Mesendoderm (in vitro differentiated cells): ENCODE measurements at regions not wholly inside any gene's neighbourhood (a gene's known extent, or its start where the extent isn't known, plus 50 kb on each side); places are given as distances from the start of the nearest gene placed in this dataset.
A peak's percentile ranks its signal among the peaks of the same experiment; 100 is the strongest.

Experiments
- DNase-seq: peaks from one replicate; pipeline ENCODE4 v3.0.0; 2013
- H2AK5ac ChIP-seq: 2 replicates; pipeline ENCODE4 v1.6.1; 2013; ENCODE audit warnings: low read length, inconsistent platforms
- H2BK120ac ChIP-seq: 2 replicates; pipeline ENCODE4 v1.6.1; 2013; ENCODE audit warnings: low read depth, mild to moderate bottlenecking, low read length, moderate library complexity, mixed read lengths
- H2BK15ac ChIP-seq: replicated peaks from 2 replicates; pipeline ENCODE4 v1.6.1; 2013; ENCODE audit warnings: low read depth, mild to moderate bottlenecking, moderate library complexity
- H2BK5ac ChIP-seq: 2 replicates; pipeline ENCODE4 v1.6.1; 2013; ENCODE audit warnings: low read length, inconsistent platforms
- H3K18ac ChIP-seq: 2 replicates; pipeline ENCODE4 v1.6.1; 2013; ENCODE audit warnings: mild to moderate bottlenecking, low read length, mixed read lengths
- H3K23ac ChIP-seq: one replicate; pipeline ENCODE4 v1.6.1; 2013; ENCODE audit warnings: low read length
- H3K27ac ChIP-seq: 2 replicates; pipeline ENCODE4 v1.5.1; 2013; ENCODE audit warnings: low read depth, mild to moderate bottlenecking, inconsistent platforms, low read length, moderate library complexity
- H3K27me3 ChIP-seq: 2 replicates; pipeline ENCODE4 v1.6.1; 2013; ENCODE audit warnings: low read length, control low read depth, mild to moderate bottlenecking, inconsistent platforms; ENCODE audit not compliant: insufficient read depth, poor library complexity
- H3K36me3 ChIP-seq: 2 replicates; pipeline ENCODE4 v1.6.1; 2013; ENCODE audit warnings: low read length, inconsistent platforms; ENCODE audit not compliant: control insufficient read depth, insufficient read depth
- H3K4ac ChIP-seq: one replicate; pipeline ENCODE4 v1.6.1; 2013; ENCODE audit warnings: low read depth, mild to moderate bottlenecking, low read length, moderate library complexity
- H3K4me1 ChIP-seq: 2 replicates; pipeline ENCODE4 v1.6.1; 2013; ENCODE audit warnings: low read depth, low read length, inconsistent platforms; ENCODE audit not compliant: control insufficient read depth
- H3K4me2 ChIP-seq: 2 replicates; pipeline ENCODE4 v1.6.1; 2013; ENCODE audit warnings: low read length
- H3K4me3 ChIP-seq: 2 replicates; pipeline ENCODE4 v1.5.1; 2013; ENCODE audit warnings: mild to moderate bottlenecking, low read length
- H3K56ac ChIP-seq: one replicate; pipeline ENCODE4 v1.6.1; 2013; ENCODE audit warnings: low read length
- H3K79me1 ChIP-seq: 2 replicates; pipeline ENCODE4 v1.6.1; 2013; ENCODE audit warnings: low read length, inconsistent platforms
- H3K79me2 ChIP-seq: 2 replicates; pipeline ENCODE4 v1.6.1; 2013; ENCODE audit warnings: mild to moderate bottlenecking, low read length; ENCODE audit not compliant: control insufficient read depth, insufficient read depth
- H3K9ac ChIP-seq: 2 replicates; pipeline ENCODE4 v1.6.1; 2013; ENCODE audit warnings: low read length, inconsistent platforms
- H4K5ac ChIP-seq: one replicate; pipeline ENCODE4 v1.6.1; 2013; ENCODE audit warnings: low read length
- H4K8ac ChIP-seq: one replicate; pipeline ENCODE4 v1.6.1; 2013; ENCODE audit warnings: low read depth, mild to moderate bottlenecking, control low read depth, low read length, moderate library complexity
- WGBS: extraction: QIAGEN DNeasy Blood & Tissue Kit; methylation state at CpG from one replicate; pipeline ENCODE4 v1.1.7; 2013; ENCODE audit warnings: low lambda C conversion rate, missing lambda C conversion rate; ENCODE audit not compliant: insufficient coverage; ENCODE audit errors: extremely low coverage; 5-methylcytosine and 5-hydroxymethylcytosine counted together

- no peaks in the 10 kb centered on the region for H3K27me3 ChIP-seq
- no peak overlapping the region for H3K18ac ChIP-seq
- H3K4ac ChIP-seq: no peak overlapping the region
- no peaks in the 10 kb centered on the region for H3K79me1 ChIP-seq
- no peaks in the 10 kb centered on the region for H3K36me3 ChIP-seq
- H3K4me1 ChIP-seq: no peaks in the 10 kb centered on the region
- H3K23ac ChIP-seq: no peak overlapping the region
- DNase-seq: no peak
- H2AK5ac ChIP-seq: no peak overlapping the region
- WGBS: no CpG with 5 or more reads among the region's 2 CpGs
- no peak overlapping the region for H3K9ac ChIP-seq
- H3K79me2 ChIP-seq: no peaks in the 10 kb centered on the region
- H3K4me2 ChIP-seq: no peak overlapping the region
- H2BK15ac ChIP-seq: no peak overlapping the region
- no peak overlapping the region for H4K5ac ChIP-seq
- no peak overlapping the region for H2BK5ac ChIP-seq
- H3K4me3 ChIP-seq: no peak overlapping the region
- no peak overlapping the region for H2BK120ac ChIP-seq
- no peak overlapping the region for H3K56ac ChIP-seq
- H3K27ac ChIP-seq: no peak overlapping the region
- H4K8ac ChIP-seq: no peak overlapping the region
Observed at GRCh38 chr15:57767481-57767880, 61.0 kb downstream of the POLR2M start.

GRCh38 chr15:57769266-57769665 is 62.8 kb downstream of the POLR2M start:
- Histone ChIP-seq H3K27ac (no peak overlapping the region), H3K23ac (no peak overlapping the region)
- WGBS: no CpG with 5 or more reads among the region's 12 CpGs

GRCh38 chr15:57770495-57770894 is 64.0 kb downstream of the POLR2M start:
- Histone ChIP-seq H3K27ac (no peak overlapping the region), H3K56ac (no peak overlapping the region)

More at GRCh38 chr15:57769266-57769665, 62.8 kb downstream of the POLR2M start:
- Histone ChIP-seq H2BK120ac (no peak overlapping the region), H3K56ac (no peak overlapping the region), H3K18ac (no peak overlapping the region), H3K4ac (no peak overlapping the region), H3K4me1 (no peaks in the 10 kb centered on the region), H4K8ac (no peak overlapping the region), H3K79me1 (no peaks in the 10 kb centered on the region), H3K4me3 (no peak overlapping the region), H4K5ac (no peak overlapping the region), H2BK5ac (no peak overlapping the region), H3K27me3 (no peaks in the 10 kb centered on the region), H3K9ac (no peak overlapping the region), H3K36me3 (no peaks in the 10 kb centered on the region), H3K79me2 (no peaks in the 10 kb centered on the region), H2BK15ac (no peak overlapping the region), H3K4me2 (no peak overlapping the region), H2AK5ac (no peak overlapping the region)
- no peak for DNase-seq

GRCh38 chr15:57772223-57772957 is 65.9 kb downstream of the POLR2M start:
- H3K27ac ChIP-seq: no peak overlapping the region
- no peak overlapping the region for H3K18ac ChIP-seq
- no peak overlapping the region for H3K4me2 ChIP-seq
- no peak overlapping the region for H3K23ac ChIP-seq
- no peak overlapping the region for H2BK5ac ChIP-seq
- H3K4me3 ChIP-seq: no peak overlapping the region
- H4K5ac ChIP-seq: no peak overlapping the region
- no peaks in the 10 kb centered on the region for H3K27me3 ChIP-seq
- no peak overlapping the region for H3K9ac ChIP-seq
- no peak overlapping the region for H2BK15ac ChIP-seq
- H3K79me1 ChIP-seq: no peaks in the 10 kb centered on the region
- H3K4me1 ChIP-seq: no peaks in the 10 kb centered on the region
- H2AK5ac ChIP-seq: no peak overlapping the region
- no peak overlapping the region for H3K4ac ChIP-seq
- H3K36me3 ChIP-seq: no peaks in the 10 kb centered on the region
- no peak overlapping the region for H4K8ac ChIP-seq
- H2BK120ac ChIP-seq: no peak overlapping the region
- H3K79me2 ChIP-seq: no peaks in the 10 kb centered on the region
- no peak overlapping the region for H3K56ac ChIP-seq
- peak; percentile 70 for DNase-seq
- WGBS: no CpG with 5 or more reads among the region's 7 CpGs

More at GRCh38 chr15:57770495-57770894, 64.0 kb downstream of the POLR2M start:
- no peak overlapping the region for H2BK120ac ChIP-seq
- H3K4ac ChIP-seq: no peak overlapping the region
- no CpG with 5 or more reads among the region's 3 CpGs for WGBS
- H3K4me1 ChIP-seq: no peaks in the 10 kb centered on the region
- H3K9ac ChIP-seq: no peak overlapping the region
- H3K4me2 ChIP-seq: no peak overlapping the region
- H2BK15ac ChIP-seq: no peak overlapping the region
- no peaks in the 10 kb centered on the region for H3K79me1 ChIP-seq
- no peaks in the 10 kb centered on the region for H3K79me2 ChIP-seq
- DNase-seq: no peak
- no peak overlapping the region for H4K5ac ChIP-seq
- no peak overlapping the region for H3K18ac ChIP-seq
- H3K27me3 ChIP-seq: no peaks in the 10 kb centered on the region
- H2AK5ac ChIP-seq: no peak overlapping the region
- no peak overlapping the region for H3K4me3 ChIP-seq
- no peak overlapping the region for H3K23ac ChIP-seq
- no peak overlapping the region for H4K8ac ChIP-seq
- H3K36me3 ChIP-seq: no peaks in the 10 kb centered on the region
- no peak overlapping the region for H2BK5ac ChIP-seq

- DNase-seq: no peak
- Histone ChIP-seq H3K18ac (no peak overlapping the region), H2BK15ac (no peak overlapping the region), H3K4me2 (no peak overlapping the region), H3K27me3 (no peaks in the 10 kb centered on the region), H3K27ac (no peak overlapping the region), H3K4me1 (no peaks in the 10 kb centered on the region), H3K4ac (no peak overlapping the region), H3K36me3 (no peaks in the 10 kb centered on the region), H3K9ac (no peak overlapping the region), H3K79me2 (no peaks in the 10 kb centered on the region), H4K5ac (no peak overlapping the region), H3K4me3 (no peak overlapping the region), H3K56ac (no peak overlapping the region), H2BK5ac (no peak overlapping the region), H3K23ac (no peak overlapping the region), H2AK5ac (no peak overlapping the region), H4K8ac (no peak overlapping the region), H2BK120ac (no peak overlapping the region), H3K79me1 (no peaks in the 10 kb centered on the region)
- no CpG with 5 or more reads among the region's 2 CpGs for WGBS
Observed at GRCh38 chr15:57773051-57773450, 66.5 kb downstream of the POLR2M start.

- no peak overlapping the region for H2BK15ac ChIP-seq
- H3K27me3 ChIP-seq: no peaks in the 10 kb centered on the region
- no peak overlapping the region for H4K5ac ChIP-seq
- no peak overlapping the region for H2BK120ac ChIP-seq
- H3K23ac ChIP-seq: no peak overlapping the region
- no peaks in the 10 kb centered on the region for H3K79me1 ChIP-seq
- no peak overlapping the region for H3K4me3 ChIP-seq
- H3K4me2 ChIP-seq: no peak overlapping the region
- DNase-seq: no peak
- no peak overlapping the region for H3K18ac ChIP-seq
- no peaks in the 10 kb centered on the region for H3K79me2 ChIP-seq
- H3K4me1 ChIP-seq: no peaks in the 10 kb centered on the region
- H3K4ac ChIP-seq: no peak overlapping the region
- no peak overlapping the region for H3K56ac ChIP-seq
- WGBS: no CpG with 5 or more reads among the region's 4 CpGs
- H3K27ac ChIP-seq: no peak overlapping the region
- no peak overlapping the region for H2AK5ac ChIP-seq
- H3K9ac ChIP-seq: no peak overlapping the region
- H2BK5ac ChIP-seq: no peak overlapping the region
- H3K36me3 ChIP-seq: no peaks in the 10 kb centered on the region
- no peak overlapping the region for H4K8ac ChIP-seq
Observed at GRCh38 chr15:57777003-57777402, 70.5 kb downstream of the POLR2M start.
